ENCODE measurements at regions not wholly inside any gene's neighbourhood (a gene's known extent, or its start where the extent isn't known, plus 50 kb on each side); places are given as distances from the start of the nearest gene placed in this dataset.

- TF ChIP-seq CTCF (IDR thresholded peaks at IDR 0.05) = no peak
- no peak for TF ChIP-seq EZH2 (IDR thresholded peaks at IDR 0.05; ENCODE audit: borderline replicate concordance, insufficient read depth, low read depth, low read length, poor library complexity, severe bottlenecking)
- Histone ChIP-seq H2AFZ (ENCODE audit: insufficient read depth, low read depth, low read length, poor library complexity, severe bottlenecking) (no peak overlapping the region), H3K4me1 (ENCODE audit: control insufficient read depth in 2 of 2, insufficient read depth in 2 of 2, low read length in 2 of 2) (no peaks in the 10 kb centered on the region), H4K20me1 (ENCODE audit: control insufficient read depth, insufficient read depth, low read length, poor library complexity, severe bottlenecking) (no peaks in the 10 kb centered on the region), H3K9ac (ENCODE audit: low read length) (no peak overlapping the region), H3K27me3 (replicated peaks in 1 of 4; ENCODE audit: control extremely low read depth in 1 of 4, control insufficient read depth in 3 of 4, insufficient read depth in 4 of 4, low read length in 3 of 4) (peaks cover 0 to 6% (median 2%) of the 10 kb centered on the region in 4 experiments), H3K9me3 (ENCODE audit: control extremely low read depth in 1 of 3, control insufficient read depth in 2 of 3, insufficient read depth in 1 of 3, low read length in 2 of 3) (no peaks in the 10 kb centered on the region), H3K4me3 (ENCODE audit: control extremely low read depth in 1 of 5, extremely low read depth in 1 of 5, insufficient read depth in 1 of 5, low read depth in 2 of 5, low read length in 4 of 5) (no peak overlapping the region), H3K36me3 (replicated peaks in 1 of 2; ENCODE audit: control extremely low read depth in 1 of 2, control insufficient read depth in 1 of 2, extremely low read depth in 1 of 2, insufficient read depth in 2 of 2, low read length in 1 of 2) (no peaks in the 10 kb centered on the region), H3K27ac (ENCODE audit: low read length in 2 of 2) (no peak overlapping the region), H3K4me2 (replicated peaks; ENCODE audit: low read depth, low read length, poor library complexity, severe bottlenecking) (no peak overlapping the region), H3K79me2 (ENCODE audit: control insufficient read depth, insufficient read depth, low read length) (no peaks in the 10 kb centered on the region)
- no peak for ATAC-seq (ENCODE audit: low read depth)
- no peak overlapping the region for H3K27ac Mint-ChIP-seq
- no peaks in the 10 kb centered on the region for H3K4me1 Mint-ChIP-seq
- ChIA-PET CTCF (no interaction called here), POLR2A (no interaction called here)
- no peak for DNase-seq
- no peaks in the 10 kb centered on the region for H3K9me3 Mint-ChIP-seq (ENCODE audit: insufficient read depth)
- intact Hi-C loops (cut with micrococcal nuclease) = no loop called here
- no peak overlapping the region for H3K4me3 Mint-ChIP-seq
- H3K27me3 Mint-ChIP-seq = peaks cover 12% of the 10 kb centered on the region
These were observed 129.2 kb upstream of the LRIG1 start for GRCh38 chr3:66629982-66630368.

GRCh38 chr3:66633402-66634381, 132.9 kb upstream of the LRIG1 start:
- Histone ChIP-seq H4K20me1 (ENCODE audit: control insufficient read depth, insufficient read depth, low read length, poor library complexity, severe bottlenecking) (no peaks in the 10 kb centered on the region), H2AFZ (ENCODE audit: insufficient read depth, low read depth, low read length, poor library complexity, severe bottlenecking) (no peak overlapping the region), H3K4me3 (ENCODE audit: control extremely low read depth in 1 of 5, extremely low read depth in 1 of 5, insufficient read depth in 1 of 5, low read depth in 2 of 5, low read length in 4 of 5) (no peak overlapping the region), H3K4me2 (replicated peaks; ENCODE audit: low read depth, low read length, poor library complexity, severe bottlenecking) (no peak overlapping the region), H3K36me3 (replicated peaks in 1 of 2; ENCODE audit: control extremely low read depth in 1 of 2, control insufficient read depth in 1 of 2, extremely low read depth in 1 of 2, insufficient read depth in 2 of 2, low read length in 1 of 2) (no peaks in the 10 kb centered on the region), H3K9me3 (ENCODE audit: control extremely low read depth in 1 of 3, control insufficient read depth in 2 of 3, insufficient read depth in 1 of 3, low read length in 2 of 3) (no peaks in the 10 kb centered on the region), H3K27me3 (replicated peaks in 1 of 4; ENCODE audit: control extremely low read depth in 1 of 4, control insufficient read depth in 3 of 4, insufficient read depth in 4 of 4, low read length in 3 of 4) (peaks cover 0 to 4% (median 1%) of the 10 kb centered on the region in 4 experiments), H3K27ac (ENCODE audit: low read length in 2 of 2) (no peak overlapping the region), H3K79me2 (ENCODE audit: control insufficient read depth, insufficient read depth, low read length) (no peaks in the 10 kb centered on the region), H3K4me1 (ENCODE audit: control insufficient read depth in 2 of 2, insufficient read depth in 2 of 2, low read length in 2 of 2) (peaks cover 1 to 2% of the 10 kb centered on the region in 2 donors), H3K9ac (ENCODE audit: low read length) (no peak overlapping the region)
- WGBS (ENCODE audit: insufficient coverage) = 88% methylated on average over 4 of the region's 6 CpGs
- no peak for ATAC-seq (ENCODE audit: low read depth)
- intact Hi-C loops (cut with micrococcal nuclease) = no loop called here
- Mint-ChIP-seq H3K27ac (no peak overlapping the region), H3K27me3 (peaks cover 27% of the 10 kb centered on the region), H3K4me1 (peaks cover 5% of the 10 kb centered on the region), H3K4me3 (no peak overlapping the region), H3K9me3 (ENCODE audit: insufficient read depth) (no peaks in the 10 kb centered on the region)
- POLR2A ChIA-PET = no interaction called here
- CTCF ChIA-PET = no interaction called here
- TF ChIP-seq CTCF (IDR thresholded peaks at IDR 0.05) = no peak
- no peak for TF ChIP-seq EZH2 (IDR thresholded peaks at IDR 0.05; ENCODE audit: borderline replicate concordance, insufficient read depth, low read depth, low read length, poor library complexity, severe bottlenecking)
- no peak for DNase-seq

Data from B cell (primary cell).